COR-L47 (cell line): ENCODE measurements at regions not wholly inside any gene's neighbourhood (a gene's known extent, or its start where the extent isn't known, plus 50 kb on each side); places are given as distances from the start of the nearest gene placed in this dataset.
"Not testable (repeated sequence)": the region's sequence is repeated elsewhere in the genome, so short reads cannot be mapped to it uniquely, and the experiment has no call there.

Source experiments
- DNase-seq: peaks from one replicate; lab custom pipeline; 2025; lab: John Stamatoyannopoulos, UW

- DNase-seq, result not testable (repeated sequence)
These were observed 126.1 kb upstream of the PTBP2 start for GRCh38 chr1:96595530-96595929.

DNA sequence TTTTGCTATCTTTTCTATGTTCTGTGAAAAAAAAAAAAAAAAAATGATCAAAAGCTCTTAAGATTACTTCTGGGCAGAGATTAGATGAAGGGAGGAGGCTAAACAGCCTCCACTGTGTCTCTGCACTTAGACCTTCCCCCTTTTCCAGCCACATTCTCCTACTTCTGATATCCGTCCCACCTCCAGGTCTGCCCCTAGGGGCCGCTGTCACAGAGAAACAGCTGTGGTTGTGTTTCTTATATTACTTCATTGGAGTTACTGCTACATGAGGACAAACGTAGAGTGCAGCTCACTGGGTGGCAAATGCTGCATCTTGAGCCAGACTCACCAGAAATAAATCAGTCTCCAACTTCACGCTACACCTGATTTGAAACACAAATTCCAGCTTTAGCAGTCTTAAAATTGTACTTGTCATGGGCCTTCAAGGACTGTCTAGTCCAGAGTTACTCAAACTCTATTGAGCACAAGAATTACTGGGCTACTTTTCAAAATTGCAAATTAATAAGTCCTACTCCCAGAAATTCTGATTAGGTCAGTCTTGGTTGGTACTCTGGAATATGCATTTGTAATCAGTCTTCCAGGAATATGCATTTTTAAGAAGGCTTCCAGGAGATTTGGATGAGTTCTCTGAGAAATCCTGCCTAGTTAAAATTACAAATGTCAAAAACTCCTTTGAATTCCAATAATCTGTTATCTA is 125.2 kb upstream of the PTBP2 start:
- no peak for DNase-seq

GRCh38 chr1:96597218-96597617 is 124.4 kb upstream of the PTBP2 start:
- DNase-seq, result no peak

- DNase-seq, result no peak
These were observed 123.0 kb upstream of the PTBP2 start for GRCh38 chr1:96598416-96599168.

DNA sequence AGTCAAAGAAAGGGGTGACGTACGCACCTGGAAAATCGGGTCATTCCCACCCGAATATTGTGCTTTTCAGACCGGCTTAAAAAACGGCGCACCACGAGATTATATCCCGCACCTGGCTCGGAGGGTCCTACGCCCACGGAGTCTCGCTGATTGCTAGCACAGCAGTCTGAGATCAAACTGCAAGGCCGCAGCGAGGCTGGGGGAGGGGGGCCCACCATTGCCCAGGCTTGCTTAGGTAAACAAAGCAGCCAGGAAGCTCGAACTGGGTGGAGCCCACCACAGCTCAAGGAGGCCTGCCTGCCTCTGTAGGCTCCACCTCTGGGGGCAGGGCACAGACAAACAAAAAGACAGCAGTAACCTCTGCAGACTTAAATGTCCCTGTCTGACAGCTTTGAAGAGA is 117.0 kb upstream of the PTBP2 start:
- DNase-seq, result not testable (repeated sequence)

GRCh38 chr1:96617375-96617774 is 104.2 kb upstream of the PTBP2 start:
- not testable (repeated sequence) for DNase-seq

DNA sequence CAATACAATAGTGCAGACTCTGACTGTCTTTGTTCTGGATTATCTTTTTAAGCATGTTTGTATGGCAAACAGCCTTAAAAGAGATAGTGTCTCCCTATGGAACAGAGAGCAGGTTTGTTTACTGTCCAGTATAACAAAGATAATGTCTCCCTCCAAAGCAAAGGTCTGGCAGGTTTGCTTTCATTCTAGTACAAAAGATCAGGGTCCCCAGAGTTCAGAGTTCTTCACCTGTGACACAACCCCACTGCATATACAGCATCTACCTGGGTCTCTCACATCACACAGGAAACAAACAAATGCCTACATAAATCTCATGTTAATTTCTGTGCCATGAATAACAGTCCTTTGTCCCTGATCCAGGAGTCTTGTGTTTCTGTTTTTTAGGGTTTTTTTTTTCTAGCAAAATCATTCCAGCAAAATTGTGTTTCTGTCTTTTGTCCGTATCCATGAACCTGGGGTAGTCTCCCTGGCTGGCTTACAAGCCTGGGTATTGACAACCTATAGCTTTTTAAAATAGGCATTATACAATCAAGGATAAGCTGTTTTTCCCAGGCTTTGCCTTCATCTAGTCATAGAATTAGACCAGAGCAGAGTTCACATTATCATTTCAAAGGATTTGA is 89.4 kb upstream of the PTBP2 start:
- no peak for DNase-seq

- DNase-seq, result no peak
These were observed 87.9 kb upstream of the PTBP2 start for GRCh38 chr1:96633695-96634094.

- DNase-seq, result no peak
These were observed 86.7 kb upstream of the PTBP2 start for GRCh38 chr1:96634883-96635282.

DNA sequence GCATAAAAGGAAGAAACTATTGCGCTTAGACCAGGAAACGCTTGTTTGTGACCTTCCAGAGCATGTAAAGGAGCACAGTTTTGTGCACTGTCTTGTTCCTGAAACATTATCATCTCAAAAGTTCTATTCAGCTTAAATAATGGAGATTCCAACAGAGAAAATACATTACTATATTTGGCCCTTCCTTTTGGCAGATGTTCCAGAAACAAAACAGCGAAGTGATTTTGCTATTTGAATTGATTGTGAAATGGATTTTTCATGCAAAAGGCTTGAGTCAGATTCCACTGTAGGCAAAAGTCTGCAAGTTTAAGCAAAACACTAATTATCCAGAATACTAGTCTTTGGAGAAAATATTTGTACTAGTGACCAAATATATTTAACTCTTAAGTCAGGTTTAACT is 80.3 kb upstream of the PTBP2 start:
- no peak for DNase-seq

GRCh38 chr1:96643519-96643918 is 78.1 kb upstream of the PTBP2 start:
- DNase-seq, result no peak

- DNase-seq, result no peak
These were observed 72.3 kb upstream of the PTBP2 start for GRCh38 chr1:96649301-96649700.

DNA sequence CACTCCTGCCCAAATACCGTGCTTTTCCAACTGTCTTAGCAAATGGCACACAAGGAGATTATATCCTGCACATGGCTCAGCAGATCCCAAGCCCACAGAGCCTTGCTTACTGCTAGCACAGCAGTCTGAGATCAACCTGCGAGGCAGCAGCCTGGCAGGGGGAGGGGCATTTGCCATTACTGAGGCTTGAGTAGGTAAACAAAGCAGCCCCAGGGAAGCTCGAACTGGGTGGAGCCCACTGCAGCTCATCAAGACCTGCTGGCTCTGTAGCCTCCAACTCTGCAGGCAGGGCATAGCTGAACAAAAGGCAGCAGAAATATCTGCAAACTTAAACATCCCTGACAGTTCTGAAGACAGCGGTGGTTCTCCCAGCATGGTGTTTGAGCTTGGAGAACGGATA is 70.1 kb upstream of the PTBP2 start:
- peak; percentile 64 for DNase-seq

- DNase-seq, result no peak
These were observed 61.5 kb upstream of the PTBP2 start for GRCh38 chr1:96660051-96660450.

- DNase-seq, result no peak
These were observed 61.1 kb upstream of the PTBP2 start for GRCh38 chr1:96660503-96660902.
